Astrocyte of the cerebellum (primary cell): ENCODE measurements at regions not wholly inside any gene's neighbourhood (a gene's known extent, or its start where the extent isn't known, plus 50 kb on each side); places are given as distances from the start of the nearest gene placed in this dataset.
"Not testable (repeated sequence)": the region's sequence is repeated elsewhere in the genome, so short reads cannot be mapped to it uniquely, and the experiment has no call there.

ENCODE experiments used
- DNase-seq: peaks from one replicate; pipeline ENCODE4 v3.0.0-alpha.2; 2011; ENCODE audit warnings: low read depth
- H3K4me3 ChIP-seq: 2 replicates; pipeline ENCODE4 v1.5.1; 2011; ENCODE audit warnings: mild to moderate bottlenecking, low read depth, low read length, moderate library complexity
- CTCF ChIP-seq: IDR thresholded peaks from 2 replicates; pipeline ENCODE4 v1.5.1; 2012; ENCODE audit warnings: low read length, low read depth, moderate library complexity, mild to moderate bottlenecking; ENCODE audit errors: missing control alignments
- in situ Hi-C: cut with HindIII; loops from 2 replicates; pipeline ENCODE4 v1.10.0; 2017; ENCODE audit warnings: low sequenced_read_pairs

- no peak for TF ChIP-seq CTCF
- in situ Hi-C loops = no loop called here
- H3K4me3 ChIP-seq = no peak overlapping the region
- DNase-seq = no peak
Observed at GRCh38 chr20:47847884-47848485, 62.7 kb upstream of the SULF2 start.

DNA sequence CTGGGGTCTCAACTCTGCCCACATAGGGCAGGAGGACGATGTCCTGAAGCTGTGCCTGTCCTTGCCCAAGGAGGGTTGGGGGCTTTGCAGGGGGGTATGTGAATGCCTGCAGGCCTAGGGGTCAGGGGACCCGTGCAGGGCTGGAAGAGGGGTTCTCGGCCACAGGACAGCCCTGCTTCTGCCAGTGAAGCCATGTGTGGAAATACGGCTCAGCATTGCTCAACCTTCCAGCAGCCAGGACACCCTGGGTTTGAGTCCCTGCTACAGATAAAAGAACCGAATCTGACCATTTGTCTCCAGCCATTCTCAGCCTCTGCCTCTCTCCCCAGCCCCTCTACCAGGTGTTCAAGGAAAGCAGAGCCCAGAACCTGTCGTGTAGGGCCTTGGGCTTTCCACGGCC is 61.9 kb upstream of the SULF2 start:
- H3K4me3 ChIP-seq, DNase-seq, in situ Hi-C loops: not testable (repeated sequence)

DNA sequence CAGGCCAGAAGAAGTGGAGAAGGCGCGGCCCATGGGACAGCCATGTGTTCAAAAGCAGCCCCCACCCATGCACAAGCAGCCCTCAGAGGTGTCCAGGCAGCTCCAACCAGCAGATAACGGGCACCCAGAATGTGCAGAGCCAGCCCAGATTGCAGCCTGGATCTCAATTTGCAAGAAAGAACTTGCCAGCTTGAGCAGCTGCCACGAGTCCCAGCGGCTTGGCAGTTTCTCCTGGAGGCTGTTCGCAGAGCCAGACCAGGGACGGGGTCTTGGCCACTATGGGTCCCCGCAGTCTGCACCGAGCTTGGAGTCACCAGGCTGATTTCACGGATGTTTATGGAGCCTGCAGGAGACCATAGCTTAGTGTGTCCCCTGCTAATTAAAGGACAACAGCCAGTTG is 61.4 kb upstream of the SULF2 start:
- in situ Hi-C loops, H3K4me3 ChIP-seq, DNase-seq: not testable (repeated sequence)

GRCh38 chr20:47845382-47845977 is 60.2 kb upstream of the SULF2 start:
- DNase-seq, in situ Hi-C loops, H3K4me3 ChIP-seq: not testable (repeated sequence)

DNA sequence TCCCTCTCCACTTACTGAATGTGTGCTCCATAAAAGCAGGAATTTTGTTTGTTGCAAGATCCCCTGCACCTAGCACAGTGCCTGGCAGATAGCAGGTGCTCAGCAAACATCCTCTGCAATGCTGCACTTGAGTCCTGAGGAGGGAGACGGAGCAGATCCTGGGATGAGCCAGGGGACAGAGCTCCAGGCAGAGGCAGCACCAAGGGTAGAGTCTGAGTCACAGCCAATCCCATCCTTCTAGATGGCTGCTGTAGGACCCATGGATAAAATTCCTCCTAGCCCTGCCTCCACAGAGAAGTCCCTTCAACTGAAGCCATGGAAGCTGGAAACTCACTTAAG is 59.3 kb upstream of the SULF2 start:
- in situ Hi-C loops, H3K4me3 ChIP-seq, DNase-seq: not testable (repeated sequence)

DNA sequence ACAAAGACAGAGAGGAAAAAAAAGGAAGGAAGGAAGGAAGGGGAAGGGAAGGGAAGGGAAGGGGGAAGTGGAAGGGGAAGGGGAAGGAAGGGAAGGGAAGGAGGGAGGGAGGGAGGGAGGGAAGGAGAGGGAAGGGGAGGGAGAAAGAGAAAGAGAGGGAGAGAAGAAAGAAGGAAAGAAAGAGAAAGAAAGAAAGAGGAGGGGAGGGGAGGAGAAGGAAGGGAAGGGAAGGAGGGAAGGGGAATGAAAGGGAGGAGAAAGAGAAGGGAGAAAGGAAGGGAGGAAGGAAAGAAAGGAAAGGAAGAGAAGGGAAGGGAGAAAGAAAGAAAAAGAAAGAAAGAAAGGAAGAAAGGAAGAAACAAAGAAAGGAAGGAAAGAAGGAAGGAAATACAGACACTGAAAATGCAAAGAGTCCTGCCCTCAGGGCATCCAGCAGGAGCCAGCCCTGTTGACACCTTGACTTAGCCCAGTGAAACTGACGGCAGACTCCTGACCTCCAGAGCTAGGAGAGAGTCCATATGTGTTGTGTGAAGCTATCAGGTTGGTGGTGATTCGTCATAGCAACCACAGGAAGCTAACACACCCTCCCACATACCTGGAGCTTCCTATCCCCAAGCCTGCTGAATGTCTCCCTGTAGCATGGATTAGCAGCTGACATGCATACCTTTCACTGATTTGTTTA is 58.7 kb upstream of the SULF2 start:
- TF ChIP-seq CTCF = no peak
- in situ Hi-C loops = no loop called here
- no peak for DNase-seq
- H3K4me3 ChIP-seq = no peak overlapping the region

- DNase-seq, H3K4me3 ChIP-seq, in situ Hi-C loops: not testable (repeated sequence)
Observed at GRCh38 chr20:47842950-47843349, 57.7 kb upstream of the SULF2 start.

DNA sequence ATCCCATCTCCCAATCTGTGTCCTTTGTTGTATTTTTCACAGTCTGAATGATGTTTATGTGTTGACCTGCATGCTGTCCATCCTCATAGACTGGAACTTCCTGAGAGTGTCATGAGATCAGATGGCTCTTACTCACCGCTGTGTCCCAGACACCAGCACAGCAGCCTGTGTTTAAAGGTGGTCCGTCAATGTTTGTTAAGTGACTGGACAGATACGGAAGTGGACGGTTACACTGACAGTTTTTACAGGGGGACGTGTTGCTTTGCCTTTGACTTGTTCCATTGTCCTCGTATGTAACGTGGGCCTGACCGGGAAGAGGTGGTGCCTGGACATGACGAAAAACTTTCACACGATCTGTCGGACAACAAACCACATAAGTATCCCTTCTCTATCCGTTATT is 56.7 kb upstream of the SULF2 start:
- H3K4me3 ChIP-seq, DNase-seq, in situ Hi-C loops: not testable (repeated sequence)

DNA sequence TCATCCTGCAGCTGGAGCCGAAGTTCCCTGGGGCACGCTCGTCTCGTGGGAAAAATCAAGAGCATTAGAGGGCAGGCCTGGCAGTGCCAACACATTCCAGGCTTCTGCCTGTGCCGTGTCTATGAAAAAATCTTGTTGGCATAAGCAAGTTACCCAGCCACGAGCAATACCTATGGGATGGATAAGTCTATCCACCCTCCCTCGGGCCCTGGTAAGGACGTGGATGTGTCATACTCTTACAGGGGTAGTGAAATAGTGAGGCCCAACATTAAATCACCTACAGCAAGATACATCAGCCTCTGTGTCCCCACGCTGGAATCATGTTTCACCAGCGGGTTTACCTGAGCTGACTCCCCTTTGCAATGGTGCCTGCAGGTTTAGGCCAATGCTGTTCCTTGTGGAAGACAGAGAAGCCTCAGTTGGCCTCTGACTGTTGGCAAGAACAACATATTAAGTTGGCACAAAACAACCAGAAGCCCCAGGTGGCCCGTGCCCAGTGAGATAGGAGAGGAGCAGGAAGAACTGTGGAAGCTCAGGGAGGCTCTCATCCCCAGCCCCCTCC is 51.1 kb upstream of the SULF2 start:
- DNase-seq, in situ Hi-C loops, H3K4me3 ChIP-seq: not testable (repeated sequence)
